BJ (cell line): ENCODE measurements at regions not wholly inside any gene's neighbourhood (a gene's known extent, or its start where the extent isn't known, plus 50 kb on each side); places are given as distances from the start of the nearest gene placed in this dataset.
"Not testable (repeated sequence)": the region's sequence is repeated elsewhere in the genome, so short reads cannot be mapped to it uniquely, and the experiment has no call there.

ENCODE experiments used
- CTCF ChIA-PET: fragments of 350-600 bp; formaldehyde crosslinking; extraction: SDS; loops from one replicate; lab custom pipeline; 2021; ENCODE audit warnings: antibody characterized with exemption, inconsistent platforms; lab: Yijun Ruan, JAX
- POLR2A ChIA-PET: fragments of 300-600 bp; sonication (Branson Sonifier 250); formaldehyde crosslinking; extraction: SDS; loops from one replicate; lab custom pipeline; 2021; ENCODE audit warnings: antibody characterized with exemption; lab: Charles Lee
- DNase-seq: peaks from one replicate; pipeline ENCODE4 v3.0.0-alpha.2; 2011; ENCODE audit warnings: low read depth
- H3K27me3 ChIP-seq: 2 replicates; pipeline ENCODE4 v1.6.0; 2011; ENCODE audit warnings: low read length; ENCODE audit not compliant: control insufficient read depth, insufficient read depth
- H3K36me3 ChIP-seq: 2 replicates; pipeline ENCODE4 v1.5.1; 2011; ENCODE audit warnings: low read length; ENCODE audit not compliant: control insufficient read depth, insufficient read depth
- H3K4me3 ChIP-seq: 2 replicates; pipeline ENCODE4 v1.5.1; 2011; ENCODE audit warnings: low read depth, mild to moderate bottlenecking, control low read depth, low read length
- TF ChIP-seq, protein P1 (sequence below): IDR thresholded peaks from 2 replicates; pipeline ENCODE4 v1.5.1; 2011; ENCODE audit warnings: low read depth, mild to moderate bottlenecking, control low read depth, inconsistent platforms, low read length, moderate library complexity; ENCODE audit not compliant: insufficient read depth

DNA sequence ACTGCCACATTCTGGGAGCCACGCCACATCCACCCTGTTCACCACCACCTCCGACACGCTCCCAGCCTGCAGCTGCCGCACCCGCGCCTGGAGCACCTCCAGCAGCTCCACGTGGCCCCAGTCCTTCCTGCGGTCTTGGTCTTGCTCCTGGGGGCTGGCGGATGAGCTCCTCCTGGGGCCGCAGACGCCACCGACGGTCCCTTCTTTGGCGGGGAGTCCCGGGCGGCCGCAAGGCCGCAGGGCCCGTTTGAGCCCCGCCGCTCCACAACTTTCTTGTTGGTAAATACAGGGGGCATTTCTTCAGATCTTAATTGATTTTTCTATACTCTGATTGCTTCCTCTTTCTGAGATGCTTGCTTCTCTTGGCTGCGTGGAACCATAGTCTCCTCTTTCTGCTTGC, 75.3 kb upstream of the MED13 start:
- H3K27me3 ChIP-seq: peaks cover 2% of the 10 kb centered on the region; the same call in 1 of the 2 replicates
- POLR2A ChIA-PET: no interaction called here
- TF ChIP-seq, protein P1, sequence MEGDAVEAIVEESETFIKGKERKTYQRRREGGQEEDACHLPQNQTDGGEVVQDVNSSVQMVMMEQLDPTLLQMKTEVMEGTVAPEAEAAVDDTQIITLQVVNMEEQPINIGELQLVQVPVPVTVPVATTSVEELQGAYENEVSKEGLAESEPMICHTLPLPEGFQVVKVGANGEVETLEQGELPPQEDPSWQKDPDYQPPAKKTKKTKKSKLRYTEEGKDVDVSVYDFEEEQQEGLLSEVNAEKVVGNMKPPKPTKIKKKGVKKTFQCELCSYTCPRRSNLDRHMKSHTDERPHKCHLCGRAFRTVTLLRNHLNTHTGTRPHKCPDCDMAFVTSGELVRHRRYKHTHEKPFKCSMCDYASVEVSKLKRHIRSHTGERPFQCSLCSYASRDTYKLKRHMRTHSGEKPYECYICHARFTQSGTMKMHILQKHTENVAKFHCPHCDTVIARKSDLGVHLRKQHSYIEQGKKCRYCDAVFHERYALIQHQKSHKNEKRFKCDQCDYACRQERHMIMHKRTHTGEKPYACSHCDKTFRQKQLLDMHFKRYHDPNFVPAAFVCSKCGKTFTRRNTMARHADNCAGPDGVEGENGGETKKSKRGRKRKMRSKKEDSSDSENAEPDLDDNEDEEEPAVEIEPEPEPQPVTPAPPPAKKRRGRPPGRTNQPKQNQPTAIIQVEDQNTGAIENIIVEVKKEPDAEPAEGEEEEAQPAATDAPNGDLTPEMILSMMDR: no peak
- H3K4me3 ChIP-seq: no peak overlapping the region
- no peaks in the 10 kb centered on the region for H3K36me3 ChIP-seq
- DNase-seq: no peak
- CTCF ChIA-PET: interaction anchor here (1.3 kb wide), 1 partner anchor 30 kb away, joined by 3 read pairs; no protein-coding TSS in a partner anchor

- H3K36me3 ChIP-seq, CTCF ChIA-PET, H3K27me3 ChIP-seq, DNase-seq, POLR2A ChIA-PET, H3K4me3 ChIP-seq: not testable (repeated sequence)
Measured at GRCh38 chr17:62139690-62140354, 74.7 kb upstream of the MED13 start.

GRCh38 chr17:62139141-62139540, 74.1 kb upstream of the MED13 start:
- ChIA-PET CTCF (no interaction called here), POLR2A (no interaction called here)

GRCh38 chr17:62138676-62139121, 73.6 kb upstream of the MED13 start:
- CTCF ChIA-PET, H3K36me3 ChIP-seq, DNase-seq, H3K4me3 ChIP-seq, POLR2A ChIA-PET, H3K27me3 ChIP-seq: not testable (repeated sequence)

More at GRCh38 chr17:62139141-62139540, 74.1 kb upstream of the MED13 start:
- H3K4me3 ChIP-seq: no peak overlapping the region
- TF ChIP-seq, protein P1: no peak
- H3K27me3 ChIP-seq: peaks cover 2% of the 10 kb centered on the region; the same call in 1 of the 2 replicates
- H3K36me3 ChIP-seq: no peaks in the 10 kb centered on the region
- DNase-seq: no peak

DNA sequence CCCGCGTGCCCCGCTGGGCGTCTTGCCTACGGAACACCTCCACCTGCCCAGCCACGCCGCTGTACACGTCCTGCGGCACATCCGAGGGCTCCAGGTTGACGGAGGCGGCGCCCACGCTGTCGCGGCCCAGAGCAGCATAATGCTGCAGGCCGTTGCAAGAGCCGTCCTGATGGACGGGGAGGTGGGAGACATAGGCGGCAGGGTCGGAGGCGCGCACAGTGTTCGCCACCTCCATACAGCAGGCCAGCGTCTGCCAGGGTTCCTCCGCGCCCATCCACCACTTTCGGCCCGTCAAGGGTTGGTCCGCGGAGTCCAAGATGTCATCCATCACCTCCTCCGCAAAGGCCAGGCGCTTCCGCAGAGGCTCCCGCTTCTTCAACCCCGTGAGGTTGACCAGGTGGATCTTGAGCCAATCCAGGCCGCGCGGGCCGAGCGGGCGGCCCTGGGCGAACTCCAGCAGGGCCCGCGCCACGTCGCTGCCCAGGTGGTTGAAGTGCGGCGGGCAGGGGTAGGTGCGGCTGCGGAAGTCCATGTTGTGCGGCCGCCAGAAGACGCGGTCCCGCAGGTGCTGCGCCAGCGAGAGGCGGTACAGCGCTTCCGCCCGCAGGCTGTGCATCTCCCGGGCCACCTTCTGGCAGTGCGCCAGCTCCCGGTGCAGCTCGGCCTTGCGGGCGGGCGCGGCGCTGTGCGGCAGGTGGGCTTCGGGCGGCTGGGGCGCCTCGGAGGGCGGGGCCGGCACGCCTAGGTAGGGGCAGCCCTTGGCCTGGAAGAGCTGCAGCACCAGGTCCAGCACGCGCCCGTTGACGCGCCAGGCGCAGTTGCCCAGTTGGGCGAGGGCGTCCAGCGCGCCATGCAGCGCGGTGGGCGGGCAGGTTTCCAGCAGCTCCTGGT, 72.9 kb upstream of the MED13 start:
- H3K4me3 ChIP-seq, H3K36me3 ChIP-seq, H3K27me3 ChIP-seq, DNase-seq, CTCF ChIA-PET, POLR2A ChIA-PET: not testable (repeated sequence)

DNA sequence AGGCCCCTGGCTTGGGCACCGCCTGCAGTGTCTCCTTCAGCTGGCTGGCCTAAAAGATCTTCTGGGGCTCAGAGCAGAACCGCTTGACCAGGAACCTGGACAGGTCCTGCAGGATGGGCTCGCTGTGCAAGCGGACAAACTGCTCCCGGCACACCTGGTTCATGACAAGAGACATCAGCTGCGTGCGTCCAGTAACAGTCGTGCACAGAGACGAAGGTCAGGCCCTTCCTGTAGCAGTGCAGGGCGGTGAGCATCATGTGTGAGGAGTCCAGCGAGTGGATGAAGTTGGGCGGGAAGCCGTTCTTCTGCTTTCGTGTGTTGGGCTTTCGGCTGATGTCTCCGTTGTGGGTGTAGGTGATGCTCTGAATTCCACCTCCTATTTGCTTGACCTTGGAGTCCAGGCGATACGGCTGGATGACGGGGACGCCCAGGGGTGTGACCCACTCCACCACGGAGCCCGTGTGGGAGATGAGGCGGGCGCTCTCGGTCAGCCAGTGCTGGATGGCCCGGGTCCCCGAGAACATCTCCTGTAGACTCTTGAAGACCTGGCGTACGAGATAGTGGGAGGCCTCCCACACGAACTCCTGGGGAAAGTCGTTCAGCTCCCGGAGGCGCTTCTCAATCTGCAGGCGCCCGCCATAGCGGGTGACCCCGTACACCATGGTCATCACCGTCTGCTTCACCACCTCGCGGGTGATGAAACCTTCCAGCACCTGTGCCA, 72.1 kb upstream of the MED13 start:
- H3K4me3 ChIP-seq, H3K27me3 ChIP-seq, POLR2A ChIA-PET, CTCF ChIA-PET, DNase-seq, H3K36me3 ChIP-seq: not testable (repeated sequence)

GRCh38 chr17:62135742-62136141, 70.7 kb upstream of the MED13 start:
- H3K4me3 ChIP-seq: no peak overlapping the region
- peaks cover 2% of the 10 kb centered on the region; the same call in 1 of the 2 replicates for H3K27me3 ChIP-seq
- no peak for DNase-seq
- H3K36me3 ChIP-seq: no peaks in the 10 kb centered on the region
- TF ChIP-seq, protein P1: no peak
- POLR2A ChIA-PET: interaction anchor here (0.6 kb wide), 1 partner anchor 14 kb away, joined by 11 read pairs; no protein-coding TSS in a partner anchor
- CTCF ChIA-PET: no interaction called here

GRCh38 chr17:62135096-62135495, 70.0 kb upstream of the MED13 start:
- POLR2A ChIA-PET: interaction anchor here (0.6 kb wide), 1 partner anchor 13 kb away, joined by 11 read pairs; no protein-coding TSS in a partner anchor
- H3K27me3 ChIP-seq, CTCF ChIA-PET, DNase-seq, H3K36me3 ChIP-seq, H3K4me3 ChIP-seq: not testable (repeated sequence)
